ENCODE measurements at regions not wholly inside any gene's neighbourhood (a gene's known extent, or its start where the extent isn't known, plus 50 kb on each side); places are given as distances from the start of the nearest gene placed in this dataset.

- H3K9me3 ChIP-seq (ENCODE audit: insufficient read depth, low read depth, low read length) = no peaks in the 10 kb centered on the region
These were observed 1087.5 kb upstream of the NXPH2 start for GRCh38 chr2:139867601-139868226.

GRCh38 chr2:139864821-139865302 is 1084.7 kb upstream of the NXPH2 start:
- H3K4me3 ChIP-seq (ENCODE audit: low read length, poor library complexity, severe bottlenecking) = no peak overlapping the region
- TF ChIP-seq CTCF (conservative IDR thresholded peaks at IDR 0.05; ENCODE audit: low read length) (no peak), EZH2phosphoT487 (IDR thresholded peaks at IDR 0.05; ENCODE audit: borderline replicate concordance) (no peak)
- H3K9me2 ChIP-seq (replicated peaks; ENCODE audit: low read depth, low read length) = no peaks in the 10 kb centered on the region
- no peak overlapping the region for H3K9ac ChIP-seq (ENCODE audit: low read depth, low read length, poor library complexity, severe bottlenecking)
- H2AFZ ChIP-seq (ENCODE audit: low read length) = no peak overlapping the region
- H3F3A ChIP-seq (ENCODE audit: low read depth) = no peaks in the 10 kb centered on the region
- H3K4me1 ChIP-seq (ENCODE audit: insufficient read depth, low read length, poor library complexity, severe bottlenecking) = no peaks in the 10 kb centered on the region
- no peaks in the 10 kb centered on the region for H3K27me3 ChIP-seq (ENCODE audit: insufficient read depth, low read length, poor library complexity, severe bottlenecking)
- no peaks in the 10 kb centered on the region for H4K20me1 ChIP-seq (ENCODE audit: insufficient read depth, low read length, poor library complexity, severe bottlenecking)
- H3K9me3 ChIP-seq (ENCODE audit: insufficient read depth, low read depth, low read length) = no peaks in the 10 kb centered on the region; the same call in 1 of the 2 replicates
- no peaks in the 10 kb centered on the region for H3K36me3 ChIP-seq (ENCODE audit: insufficient read depth, low read length)
- H3K4me2 ChIP-seq (ENCODE audit: low read depth, low read length, poor library complexity, severe bottlenecking) = no peak overlapping the region
- no peaks in the 10 kb centered on the region for H3K79me2 ChIP-seq (ENCODE audit: insufficient read depth, low read length)

More at GRCh38 chr2:139867601-139868226, 1087.5 kb upstream of the NXPH2 start:
- H3K36me3 ChIP-seq (ENCODE audit: insufficient read depth, low read length) = no peaks in the 10 kb centered on the region
- H3K9me2 ChIP-seq (replicated peaks; ENCODE audit: low read depth, low read length) = no peaks in the 10 kb centered on the region
- no peaks in the 10 kb centered on the region for H3K79me2 ChIP-seq (ENCODE audit: insufficient read depth, low read length)
- no peaks in the 10 kb centered on the region for H3K27me3 ChIP-seq (ENCODE audit: insufficient read depth, low read length, poor library complexity, severe bottlenecking)
- H3K4me1 ChIP-seq (ENCODE audit: insufficient read depth, low read length, poor library complexity, severe bottlenecking) = no peaks in the 10 kb centered on the region
- no peak overlapping the region for H2AFZ ChIP-seq (ENCODE audit: low read length)
- no peaks in the 10 kb centered on the region for H4K20me1 ChIP-seq (ENCODE audit: insufficient read depth, low read length, poor library complexity, severe bottlenecking)
- TF ChIP-seq CTCF (conservative IDR thresholded peaks at IDR 0.05; ENCODE audit: low read length) = no peak
- no peak for TF ChIP-seq EZH2phosphoT487 (IDR thresholded peaks at IDR 0.05; ENCODE audit: borderline replicate concordance)
- H3K4me2 ChIP-seq (ENCODE audit: low read depth, low read length, poor library complexity, severe bottlenecking) = no peak overlapping the region
- no peak overlapping the region for H3K4me3 ChIP-seq (ENCODE audit: low read length, poor library complexity, severe bottlenecking)
- no peak overlapping the region for H3K9ac ChIP-seq (ENCODE audit: low read depth, low read length, poor library complexity, severe bottlenecking)
- no peaks in the 10 kb centered on the region for H3F3A ChIP-seq (ENCODE audit: low read depth)

GRCh38 chr2:139854769-139855483 is 1074.7 kb upstream of the NXPH2 start:
- no peaks in the 10 kb centered on the region for H4K20me1 ChIP-seq (ENCODE audit: insufficient read depth, low read length, poor library complexity, severe bottlenecking)
- H3K4me3 ChIP-seq (ENCODE audit: low read length, poor library complexity, severe bottlenecking) = no peak overlapping the region
- no peaks in the 10 kb centered on the region for H3K27me3 ChIP-seq (ENCODE audit: insufficient read depth, low read length, poor library complexity, severe bottlenecking)
- H3K4me1 ChIP-seq (ENCODE audit: insufficient read depth, low read length, poor library complexity, severe bottlenecking) = no peaks in the 10 kb centered on the region
- no peaks in the 10 kb centered on the region for H3K79me2 ChIP-seq (ENCODE audit: insufficient read depth, low read length)
- no peak overlapping the region for H3K9ac ChIP-seq (ENCODE audit: low read depth, low read length, poor library complexity, severe bottlenecking)
- H3K4me2 ChIP-seq (ENCODE audit: low read depth, low read length, poor library complexity, severe bottlenecking) = no peak overlapping the region
- TF ChIP-seq EZH2phosphoT487 (IDR thresholded peaks at IDR 0.05; ENCODE audit: borderline replicate concordance) (no peak), CTCF (conservative IDR thresholded peaks at IDR 0.05; ENCODE audit: low read length) (no peak)
- H3K9me2 ChIP-seq (replicated peaks; ENCODE audit: low read depth, low read length) = no peaks in the 10 kb centered on the region
- H2AFZ ChIP-seq (ENCODE audit: low read length) = no peak overlapping the region
- H3F3A ChIP-seq (ENCODE audit: low read depth) = no peaks in the 10 kb centered on the region
- H3K36me3 ChIP-seq (ENCODE audit: insufficient read depth, low read length) = no peaks in the 10 kb centered on the region
- no peaks in the 10 kb centered on the region for H3K9me3 ChIP-seq (ENCODE audit: insufficient read depth, low read depth, low read length)
